GM23248 (cell line): ENCODE measurements at regions not wholly inside any gene's neighbourhood (a gene's known extent, or its start where the extent isn't known, plus 50 kb on each side); places are given as distances from the start of the nearest gene placed in this dataset.

Experiments used
- DNase-seq: peaks from one replicate; pipeline ENCODE4 v3.0.0-alpha.2; 2015
- H2AFZ ChIP-seq: fragments of 200-600 bp; sonication (generic); 2 replicates; pipeline ENCODE4 v1.6.1; 2016; ENCODE audit warnings: antibody characterized with exemption
- H3F3A ChIP-seq: fragments of 200-600 bp; sonication (generic); 2 replicates; pipeline ENCODE4 v1.6.1; 2016; ENCODE audit warnings: mild to moderate bottlenecking, antibody characterized with exemption, mixed run types; ENCODE audit not compliant: insufficient read depth
- H3K27ac ChIP-seq: fragments of 200-600 bp; sonication (generic); 2 replicates; pipeline ENCODE4 v1.5.1; 2016; ENCODE audit warnings: mild to moderate bottlenecking
- H3K27me3 ChIP-seq: fragments of 200-600 bp; sonication (generic); replicated peaks from 2 replicates; pipeline ENCODE4 v1.6.1; 2016; ENCODE audit warnings: mild to moderate bottlenecking; ENCODE audit not compliant: insufficient read depth
- H3K36me3 ChIP-seq: fragments of 200-600 bp; sonication (generic); 2 replicates; pipeline ENCODE4 v1.6.1; 2016; ENCODE audit warnings: low read depth, mild to moderate bottlenecking
- H3K4me1 ChIP-seq: fragments of 200-600 bp; sonication (generic); 2 replicates; pipeline ENCODE4 v1.6.1; 2016; ENCODE audit warnings: mild to moderate bottlenecking; ENCODE audit not compliant: insufficient read depth
- H3K4me2 ChIP-seq: fragments of 200-600 bp; sonication (generic); one replicate; pipeline ENCODE4 v1.6.1; 2016; ENCODE audit warnings: mild to moderate bottlenecking; ENCODE audit not compliant: unreplicated experiment
- H3K4me3 ChIP-seq: fragments of 200-600 bp; sonication (generic); 2 replicates; pipeline ENCODE4 v1.5.1; 2016; ENCODE audit warnings: mild to moderate bottlenecking
- H3K79me2 ChIP-seq: fragments of 200-600 bp; sonication (generic); 2 replicates; pipeline ENCODE4 v1.6.1; 2016; ENCODE audit warnings: mild to moderate bottlenecking; ENCODE audit not compliant: insufficient read depth
- H3K9ac ChIP-seq: fragments of 200-600 bp; sonication (generic); 2 replicates; pipeline ENCODE4 v1.6.1; 2016; ENCODE audit warnings: mild to moderate bottlenecking
- H3K9me2 ChIP-seq: fragments of 200-600 bp; sonication (generic); 2 replicates; pipeline ENCODE4 v1.6.1; 2016; ENCODE audit warnings: mixed run types, mild to moderate bottlenecking, moderate library complexity; ENCODE audit not compliant: insufficient read depth
- H3K9me3 ChIP-seq: fragments of 200-600 bp; sonication (generic); one replicate; pipeline ENCODE4 v1.6.1; 2017; ENCODE audit warnings: low read depth
- H4K20me1 ChIP-seq: fragments of 200-600 bp; sonication (generic); 2 replicates; pipeline ENCODE4 v1.6.0; 2016; ENCODE audit not compliant: insufficient read depth
- EZH2 ChIP-seq: fragments of 200-600 bp; sonication (generic); IDR thresholded peaks from 2 replicates; pipeline ENCODE4 v1.6.1; 2018; ENCODE audit warnings: antibody characterized with exemption, mild to moderate bottlenecking; ENCODE audit not compliant: insufficient read depth, poor library complexity, severe bottlenecking
- EZH2phosphoT487 ChIP-seq: fragments of 200-600 bp; sonication (generic); IDR thresholded peaks from 2 replicates; pipeline ENCODE4 v1.6.1; 2018; ENCODE audit warnings: antibody characterized with exemption, moderate library complexity, mild to moderate bottlenecking, low read depth; ENCODE audit not compliant: insufficient read depth
- WGBS, 2 experiments: methylation state at CpG; one replicate each; pipeline ENCODE4 v1.1.6; 2015 to 2017; ENCODE audit warnings: low lambda C conversion rate in 2 of 2, low coverage in 1 of 2; ENCODE audit errors: missing lambda C conversion rate in 2 of 2; 5-methylcytosine and 5-hydroxymethylcytosine counted together
- in situ Hi-C: fragments of 300-500 bp; cut with MboI; formaldehyde crosslinking; loops from 2 replicates; pipeline ENCODE4 v1.15.0; 2020

- Histone ChIP-seq H3F3A (no peaks in the 10 kb centered on the region), H3K36me3 (no peaks in the 10 kb centered on the region), H3K9me3 (no peaks in the 10 kb centered on the region), H3K4me3 (no peak overlapping the region), H3K79me2 (no peaks in the 10 kb centered on the region), H4K20me1 (no peaks in the 10 kb centered on the region), H3K27me3 (no peaks in the 10 kb centered on the region), H3K9me2 (no peaks in the 10 kb centered on the region), H3K27ac (no peak overlapping the region), H2AFZ (no peak overlapping the region), H3K9ac (no peak overlapping the region), H3K4me2 (no peak overlapping the region), H3K4me1 (peaks cover 13% of the 10 kb centered on the region)
- no peak for TF ChIP-seq EZH2
- TF ChIP-seq EZH2phosphoT487 = no peak
- 85 to 95% methylated on average over 2 of the region's 2 CpGs for WGBS, 2 experiments
- in situ Hi-C loops = loop anchor here (25.0 kb wide), 1 partner anchor 345 kb away; no protein-coding TSS in a partner anchor
- DNase-seq = no peak
These were observed 69.2 kb upstream of the PRNP start for GRCh38 chr20:4617019-4617418.

GRCh38 chr20:4613718-4614620 is 72.3 kb upstream of the PRNP start:
- Histone ChIP-seq H3K4me2 (peak overlapping the region; percentile 2), H3K4me1 (peaks cover 13% of the 10 kb centered on the region), H3K79me2 (no peaks in the 10 kb centered on the region), H3K36me3 (no peaks in the 10 kb centered on the region), H4K20me1 (no peaks in the 10 kb centered on the region), H2AFZ (peak overlapping the region; percentile 25; the same call in 1 of the 2 replicates), H3K27me3 (no peaks in the 10 kb centered on the region), H3F3A (no peaks in the 10 kb centered on the region), H3K9ac (no peak overlapping the region), H3K9me3 (no peaks in the 10 kb centered on the region), H3K27ac (no peak overlapping the region), H3K4me3 (no peak overlapping the region), H3K9me2 (no peaks in the 10 kb centered on the region)
- TF ChIP-seq EZH2phosphoT487 (no peak), EZH2 (no peak)
- DNase-seq = peak; percentile 77
- in situ Hi-C loops = loop anchor here (25.0 kb wide), 1 partner anchor 348 kb away; no protein-coding TSS in a partner anchor
- WGBS, 2 experiments = 47 to 52% methylated on average over 15 of the region's 15 CpGs

DNA sequence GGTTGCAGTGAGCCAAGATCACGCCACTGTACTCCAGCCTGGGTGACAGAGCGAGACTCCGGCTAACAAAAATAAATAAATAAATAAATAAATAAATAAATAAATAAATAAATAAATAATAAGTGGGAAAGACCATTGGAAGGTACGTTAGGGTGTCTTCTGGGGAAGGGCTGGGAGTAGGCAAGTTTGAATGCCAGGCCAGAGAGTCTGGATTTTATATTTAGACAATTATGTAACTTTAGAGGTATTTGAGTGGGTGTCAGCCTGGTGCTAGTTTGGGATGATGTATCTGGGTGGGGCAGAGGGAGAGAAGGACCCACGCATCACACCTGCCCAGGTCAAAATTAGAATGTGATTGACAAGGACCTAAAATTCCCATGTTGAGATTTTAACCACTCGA is 73.1 kb upstream of the PRNP start:
- TF ChIP-seq EZH2 (no peak), EZH2phosphoT487 (no peak)
- no peaks in the 10 kb centered on the region for H3K9me2 ChIP-seq
- peaks cover 13% of the 10 kb centered on the region for H3K4me1 ChIP-seq
- H3K9me3 ChIP-seq = no peaks in the 10 kb centered on the region
- H2AFZ ChIP-seq = no peak overlapping the region
- H3K9ac ChIP-seq = no peak overlapping the region
- no peaks in the 10 kb centered on the region for H3K27me3 ChIP-seq
- WGBS, 2 experiments = 10 to 64% methylated on average over 3 to 6 of the region's 6 CpGs
- H3K27ac ChIP-seq = no peak overlapping the region
- no peaks in the 10 kb centered on the region for H3K79me2 ChIP-seq
- H3K4me3 ChIP-seq = no peak overlapping the region
- peak; percentile 66 for DNase-seq
- H3K4me2 ChIP-seq = peak overlapping the region; percentile 1
- in situ Hi-C loops = loop anchor here (25.0 kb wide), 1 partner anchor 349 kb away; no protein-coding TSS in a partner anchor
- no peaks in the 10 kb centered on the region for H3K36me3 ChIP-seq
- H3F3A ChIP-seq = no peaks in the 10 kb centered on the region
- no peaks in the 10 kb centered on the region for H4K20me1 ChIP-seq

DNA sequence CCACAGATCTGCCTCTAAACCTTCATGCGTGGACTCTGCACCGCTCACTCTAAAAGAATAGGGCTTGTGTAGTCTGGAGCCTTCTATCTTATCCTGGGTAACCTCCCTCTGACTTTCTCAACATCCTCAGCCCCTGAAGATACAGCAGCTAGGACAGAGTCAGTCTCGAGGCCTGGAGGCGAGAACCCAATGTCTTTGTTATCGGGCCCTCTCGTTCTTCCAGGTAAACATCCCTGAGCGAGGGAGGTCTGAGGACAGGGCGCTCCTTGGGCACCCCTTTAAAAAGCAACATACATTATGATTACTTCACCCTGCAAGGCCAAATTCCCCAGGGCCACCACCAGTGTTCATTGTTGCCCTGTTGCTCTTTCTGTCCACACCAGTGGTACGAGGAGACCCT is 75.4 kb upstream of the PRNP start:
- H3F3A ChIP-seq = no peaks in the 10 kb centered on the region
- H3K9me2 ChIP-seq = no peaks in the 10 kb centered on the region
- peaks cover 13% of the 10 kb centered on the region for H3K4me1 ChIP-seq
- no peak for DNase-seq
- no peak overlapping the region for H3K4me3 ChIP-seq
- no peak overlapping the region for H3K4me2 ChIP-seq
- 92 to 93% methylated on average over 9 of the region's 9 CpGs for WGBS, 2 experiments
- no peak overlapping the region for H3K9ac ChIP-seq
- no peaks in the 10 kb centered on the region for H3K36me3 ChIP-seq
- H3K79me2 ChIP-seq = no peaks in the 10 kb centered on the region
- in situ Hi-C loops = loop anchor here (25.0 kb wide), 1 partner anchor 351 kb away; no protein-coding TSS in a partner anchor
- H2AFZ ChIP-seq = no peak overlapping the region
- H4K20me1 ChIP-seq = no peaks in the 10 kb centered on the region
- no peak overlapping the region for H3K27ac ChIP-seq
- H3K9me3 ChIP-seq = no peaks in the 10 kb centered on the region
- no peaks in the 10 kb centered on the region for H3K27me3 ChIP-seq
- no peak for TF ChIP-seq EZH2
- no peak for TF ChIP-seq EZH2phosphoT487
